HFFc6 (cell line): ENCODE measurements at regions not wholly inside any gene's neighbourhood (a gene's known extent, or its start where the extent isn't known, plus 50 kb on each side); places are given as distances from the start of the nearest gene placed in this dataset.

ENCODE experiments used
- DNase-seq: peaks from one replicate; pipeline ENCODE4 v3.0.0-alpha.2; 2018
- H3K27ac Mint-ChIP-seq: 2 replicates; pipeline ENCODE4 v1.8.0; 2020; ENCODE audit warnings: mild to moderate bottlenecking, mixed read lengths
- H3K27me3 Mint-ChIP-seq: 2 replicates; pipeline ENCODE4 v1.8.0; 2021; ENCODE audit warnings: mild to moderate bottlenecking, moderate library complexity, mixed read lengths; ENCODE audit not compliant: insufficient read depth
- H3K36me3 Mint-ChIP-seq: 2 replicates; pipeline ENCODE4 v1.8.0; 2021; ENCODE audit warnings: low read depth, mixed read lengths
- H3K4me1 Mint-ChIP-seq: 2 replicates; pipeline ENCODE4 v1.8.0; 2020; ENCODE audit warnings: low read depth, mixed read lengths
- H3K4me3 Mint-ChIP-seq: 2 replicates; pipeline ENCODE4 v1.8.0; 2020; ENCODE audit warnings: mild to moderate bottlenecking, moderate library complexity, mixed read lengths
- H3K9me3 Mint-ChIP-seq: 2 replicates; pipeline ENCODE4 v1.8.0; 2020; ENCODE audit warnings: mild to moderate bottlenecking, mixed read lengths
- TF ChIP-seq, protein P1 (sequence below): fragments of 200-600 bp; sonication (generic); IDR thresholded peaks from 2 replicates; pipeline ENCODE4 v1.5.0; 2021; ENCODE audit warnings: antibody characterized with exemption, mild to moderate bottlenecking

DNA sequence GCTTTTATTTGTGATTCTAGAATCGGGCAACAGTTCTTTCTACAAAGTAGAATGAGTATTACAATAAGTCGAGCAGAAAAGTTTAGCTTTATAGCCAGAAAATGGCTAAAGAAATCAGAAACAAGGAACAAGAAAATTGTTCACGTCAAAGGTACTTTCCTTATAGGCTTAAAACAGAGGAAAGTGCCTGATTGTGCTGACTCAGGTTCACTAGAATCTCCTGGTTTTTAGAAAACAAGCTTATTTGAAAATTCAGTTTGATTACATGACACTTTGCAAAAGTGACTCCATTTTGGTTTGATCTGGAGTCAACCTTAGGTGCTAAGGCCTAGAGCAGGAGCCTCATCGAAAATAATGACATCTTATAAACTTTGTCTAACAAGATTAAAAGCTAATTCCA is 564.7 kb upstream of the FLRT2 start:
- H3K27me3 Mint-ChIP-seq = no peaks in the 10 kb centered on the region; the same call in 1 of the 2 replicates
- TF ChIP-seq, protein P1, sequence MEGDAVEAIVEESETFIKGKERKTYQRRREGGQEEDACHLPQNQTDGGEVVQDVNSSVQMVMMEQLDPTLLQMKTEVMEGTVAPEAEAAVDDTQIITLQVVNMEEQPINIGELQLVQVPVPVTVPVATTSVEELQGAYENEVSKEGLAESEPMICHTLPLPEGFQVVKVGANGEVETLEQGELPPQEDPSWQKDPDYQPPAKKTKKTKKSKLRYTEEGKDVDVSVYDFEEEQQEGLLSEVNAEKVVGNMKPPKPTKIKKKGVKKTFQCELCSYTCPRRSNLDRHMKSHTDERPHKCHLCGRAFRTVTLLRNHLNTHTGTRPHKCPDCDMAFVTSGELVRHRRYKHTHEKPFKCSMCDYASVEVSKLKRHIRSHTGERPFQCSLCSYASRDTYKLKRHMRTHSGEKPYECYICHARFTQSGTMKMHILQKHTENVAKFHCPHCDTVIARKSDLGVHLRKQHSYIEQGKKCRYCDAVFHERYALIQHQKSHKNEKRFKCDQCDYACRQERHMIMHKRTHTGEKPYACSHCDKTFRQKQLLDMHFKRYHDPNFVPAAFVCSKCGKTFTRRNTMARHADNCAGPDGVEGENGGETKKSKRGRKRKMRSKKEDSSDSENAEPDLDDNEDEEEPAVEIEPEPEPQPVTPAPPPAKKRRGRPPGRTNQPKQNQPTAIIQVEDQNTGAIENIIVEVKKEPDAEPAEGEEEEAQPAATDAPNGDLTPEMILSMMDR = no peak
- no peak overlapping the region for H3K4me3 Mint-ChIP-seq
- no peaks in the 10 kb centered on the region for H3K4me1 Mint-ChIP-seq
- no peak for DNase-seq
- H3K36me3 Mint-ChIP-seq = no peaks in the 10 kb centered on the region
- H3K27ac Mint-ChIP-seq = no peak overlapping the region
- H3K9me3 Mint-ChIP-seq = no peaks in the 10 kb centered on the region

DNA sequence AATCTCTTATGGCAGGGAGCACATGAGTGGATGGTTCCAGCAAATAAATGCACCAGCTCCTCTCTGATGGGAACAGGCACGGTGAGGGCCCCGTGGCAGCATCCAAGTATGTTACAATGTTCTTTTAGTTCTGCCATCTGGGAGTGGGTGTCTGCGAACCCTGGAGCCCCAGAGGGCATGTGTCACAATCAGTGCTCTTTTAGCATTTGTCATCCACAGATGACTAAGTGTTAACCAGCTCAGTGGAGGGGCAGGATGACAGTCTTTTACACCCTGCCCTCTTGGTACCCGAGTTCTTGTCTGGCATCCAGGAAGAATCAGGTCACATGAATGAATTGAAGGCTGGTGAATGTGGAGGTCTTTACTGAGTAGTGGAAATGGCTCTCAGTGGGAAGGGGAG is 560.4 kb upstream of the FLRT2 start:
- Mint-ChIP-seq H3K9me3 (no peaks in the 10 kb centered on the region), H3K27ac (no peak overlapping the region), H3K27me3 (no peaks in the 10 kb centered on the region; the same call in none of the 2 replicates), H3K4me3 (no peak overlapping the region), H3K36me3 (no peaks in the 10 kb centered on the region), H3K4me1 (no peaks in the 10 kb centered on the region)
- TF ChIP-seq, protein P1 = no peak
- no peak for DNase-seq

DNA sequence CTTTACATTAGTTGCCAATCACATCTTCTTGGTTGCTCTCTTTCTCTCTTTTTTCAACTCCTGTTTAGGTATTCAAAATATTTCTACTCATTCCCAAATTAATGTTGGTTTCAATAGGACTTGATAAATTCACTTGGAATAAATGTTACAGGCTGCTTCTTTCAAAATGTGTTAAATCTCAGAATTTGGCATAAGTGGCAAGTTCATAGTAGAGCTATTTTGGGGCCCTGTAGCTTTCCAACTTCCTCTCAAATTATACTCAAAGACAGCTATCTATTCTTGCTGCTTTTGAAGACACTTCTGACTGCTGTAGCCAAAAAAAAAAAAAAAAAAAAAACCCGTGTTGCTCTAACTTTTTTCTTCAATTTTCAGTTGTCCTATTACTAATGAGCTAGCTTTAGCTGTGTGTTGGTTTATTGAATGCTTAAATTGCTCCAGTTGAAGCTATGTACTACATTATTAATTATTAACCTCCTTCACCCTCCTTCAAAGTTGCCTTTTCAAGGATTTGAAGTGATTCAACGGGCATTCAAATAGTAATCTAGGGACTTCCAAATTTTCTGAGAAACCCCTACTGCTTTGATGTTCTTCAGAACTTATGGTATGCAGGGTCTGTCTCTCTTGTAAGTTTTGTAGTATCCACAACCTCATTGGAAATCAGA is 554.6 kb upstream of the FLRT2 start:
- H3K9me3 Mint-ChIP-seq = no peaks in the 10 kb centered on the region
- H3K4me1 Mint-ChIP-seq = no peaks in the 10 kb centered on the region
- H3K4me3 Mint-ChIP-seq = no peak overlapping the region
- H3K27ac Mint-ChIP-seq = no peak overlapping the region
- no peaks in the 10 kb centered on the region for H3K36me3 Mint-ChIP-seq
- DNase-seq = no peak
- TF ChIP-seq, protein P1 = no peak
- no peaks in the 10 kb centered on the region; the same call in none of the 2 replicates for H3K27me3 Mint-ChIP-seq

GRCh38 chr14:84976805-84977204 is 553.1 kb upstream of the FLRT2 start:
- no peak for DNase-seq
- TF ChIP-seq, protein P1 = no peak
- H3K36me3 Mint-ChIP-seq = no peaks in the 10 kb centered on the region
- no peaks in the 10 kb centered on the region for H3K4me1 Mint-ChIP-seq
- no peak overlapping the region for H3K4me3 Mint-ChIP-seq
- no peak overlapping the region for H3K27ac Mint-ChIP-seq
- H3K27me3 Mint-ChIP-seq = no peaks in the 10 kb centered on the region; the same call in none of the 2 replicates
- no peaks in the 10 kb centered on the region for H3K9me3 Mint-ChIP-seq

GRCh38 chr14:84987042-84987441 is 542.9 kb upstream of the FLRT2 start:
- Mint-ChIP-seq H3K27me3 (peaks cover 3% of the 10 kb centered on the region; the same call in 1 of the 2 replicates), H3K9me3 (no peaks in the 10 kb centered on the region), H3K4me1 (no peaks in the 10 kb centered on the region), H3K36me3 (no peaks in the 10 kb centered on the region), H3K27ac (no peak overlapping the region), H3K4me3 (no peak overlapping the region)
- DNase-seq = no peak
- TF ChIP-seq, protein P1 = no peak
